Dermis blood vessel endothelial cell (primary cell): ENCODE measurements at regions not wholly inside any gene's neighbourhood (a gene's known extent, or its start where the extent isn't known, plus 50 kb on each side); places are given as distances from the start of the nearest gene placed in this dataset.
"Not testable (repeated sequence)": the region's sequence is repeated elsewhere in the genome, so short reads cannot be mapped to it uniquely, and the experiment has no call there.

ENCODE experiments used
- DNase-seq: peaks from one replicate; pipeline ENCODE4 v3.0.0; 2010

- no peak for DNase-seq
Observed at GRCh38 chr2:44051593-44052347, 56.0 kb upstream of the LRPPRC start.

- DNase-seq = no peak
Observed at GRCh38 chr2:44052584-44052983, 56.8 kb upstream of the LRPPRC start.

- DNase-seq = no peak
Observed at GRCh38 chr2:44053052-44053451, 57.3 kb upstream of the LRPPRC start.

GRCh38 chr2:44053456-44053855 is 57.7 kb upstream of the LRPPRC start:
- no peak for DNase-seq

- no peak for DNase-seq
Observed at GRCh38 chr2:44055229-44055628, 59.4 kb upstream of the LRPPRC start.

- no peak for DNase-seq
Observed at GRCh38 chr2:44055664-44056063, 59.9 kb upstream of the LRPPRC start.

- DNase-seq = no peak
Observed at GRCh38 chr2:44056947-44057346, 61.2 kb upstream of the LRPPRC start.

- not testable (repeated sequence) for DNase-seq
Observed at GRCh38 chr2:44060286-44060685, 64.5 kb upstream of the LRPPRC start.

- no peak for DNase-seq
Observed at GRCh38 chr2:44060990-44061389, 65.2 kb upstream of the LRPPRC start.

GRCh38 chr2:44061469-44061868 is 65.7 kb upstream of the LRPPRC start:
- no peak for DNase-seq

- no peak for DNase-seq
Observed at GRCh38 chr2:44061876-44062275, 66.1 kb upstream of the LRPPRC start.

- no peak for DNase-seq
Observed at GRCh38 chr2:44063033-44063432, 67.2 kb upstream of the LRPPRC start.

- DNase-seq = not testable (repeated sequence)
Observed at GRCh38 chr2:44064281-44064680, 68.5 kb upstream of the LRPPRC start.

GRCh38 chr2:44067012-44067790 is 71.4 kb upstream of the LRPPRC start:
- DNase-seq = not testable (repeated sequence)

GRCh38 chr2:44067791-44068181 is 72.0 kb upstream of the LRPPRC start:
- DNase-seq = not testable (repeated sequence)

GRCh38 chr2:44071454-44072046 is 75.8 kb upstream of the LRPPRC start:
- no peak for DNase-seq

- DNase-seq = not testable (repeated sequence)
Observed at GRCh38 chr2:44073667-44074066, 77.9 kb upstream of the LRPPRC start.

- not testable (repeated sequence) for DNase-seq
Observed at GRCh38 chr2:44074795-44075194, 79.0 kb upstream of the LRPPRC start.

- no peak for DNase-seq
Observed at GRCh38 chr2:44075541-44075940, 79.8 kb upstream of the LRPPRC start.

- no peak for DNase-seq
Observed at GRCh38 chr2:44077942-44078511, 82.2 kb upstream of the LRPPRC start.

GRCh38 chr2:44079686-44080085 is 83.9 kb upstream of the LRPPRC start:
- no peak for DNase-seq

- no peak for DNase-seq
Observed at GRCh38 chr2:44083054-44083453, 85.6 kb upstream of the PPM1B start.

GRCh38 chr2:44084850-44085249 is 83.8 kb upstream of the PPM1B start:
- DNase-seq = no peak
